ENCODE measurements at regions not wholly inside any gene's neighbourhood (a gene's known extent, or its start where the extent isn't known, plus 50 kb on each side); places are given as distances from the start of the nearest gene placed in this dataset.

GRCh38 chr20:60974022-60974421 lies 278.0 kb upstream of the CDH4 start:
- no peak for DNase-seq (ENCODE audit: low read depth, low spot score)

GRCh38 chr20:60974441-60974945 lies 277.6 kb upstream of the CDH4 start:
- DNase-seq (ENCODE audit: low read depth, low spot score) = no peak

DNA sequence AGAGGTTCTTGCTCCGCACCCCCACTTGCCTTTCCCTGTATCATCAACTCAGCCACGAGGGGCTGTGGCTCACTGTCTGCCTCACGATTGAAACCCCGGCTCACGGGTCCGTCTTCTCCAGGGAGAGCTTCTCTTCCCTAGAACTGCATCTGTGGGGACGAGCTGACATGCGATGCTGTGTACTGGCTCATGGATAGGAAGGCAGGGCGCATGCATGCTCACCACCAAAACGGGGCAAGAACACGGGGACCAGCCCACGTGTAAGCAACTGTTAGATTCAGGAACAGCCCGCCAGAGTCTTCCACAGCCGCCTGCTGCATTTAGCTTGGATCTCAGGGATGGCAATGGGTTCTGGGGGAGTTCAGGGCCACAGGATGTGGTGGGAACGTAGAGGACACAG lies 275.9 kb upstream of the CDH4 start:
- no peak for DNase-seq (ENCODE audit: low read depth, low spot score)

DNA sequence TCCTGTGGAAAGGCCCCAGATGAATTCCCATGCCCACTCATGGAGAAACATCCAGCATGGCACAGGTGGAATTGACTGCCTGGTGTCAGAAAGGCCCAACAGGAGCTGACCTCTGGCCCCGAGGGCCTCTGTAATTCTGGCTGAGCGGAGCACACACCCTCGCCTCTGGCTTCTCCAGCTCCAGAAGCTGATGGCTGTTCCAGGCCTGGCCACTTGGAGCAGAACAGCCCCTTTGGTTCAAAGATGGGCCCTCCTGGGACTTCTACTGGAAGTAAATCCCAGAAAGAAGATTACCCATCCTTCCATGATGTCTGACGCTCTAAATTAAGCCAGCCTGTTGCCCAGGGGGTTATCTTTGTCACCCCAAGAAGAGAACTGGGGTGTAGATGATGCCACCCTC lies 275.1 kb upstream of the CDH4 start:
- DNase-seq (ENCODE audit: low read depth, low spot score) = no peak

GRCh38 chr20:60977901-60978300 lies 274.2 kb upstream of the CDH4 start:
- DNase-seq (ENCODE audit: low read depth, low spot score) = no peak

DNA sequence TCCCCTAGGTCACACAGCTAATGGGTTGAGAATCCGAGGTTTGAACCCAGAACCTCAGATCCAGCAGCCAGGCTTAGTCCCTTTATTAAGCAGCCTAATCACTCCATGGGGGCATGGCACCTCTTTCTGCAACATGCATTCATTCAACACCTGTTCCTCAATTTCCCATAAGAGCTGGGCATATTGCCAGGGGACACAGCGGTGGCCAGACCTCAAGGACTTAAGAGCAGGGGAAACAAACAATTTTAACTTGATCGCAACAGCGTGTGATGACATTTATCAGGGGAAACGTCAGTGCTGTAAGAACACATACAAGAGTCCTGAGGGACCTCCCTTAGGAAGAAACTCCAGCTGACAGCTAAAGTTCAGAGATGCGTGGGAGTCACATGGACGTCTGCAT lies 267.4 kb upstream of the CDH4 start:
- DNase-seq (ENCODE audit: low read depth, low spot score) = no peak

- DNase-seq (ENCODE audit: low read depth, low spot score) = no peak
Observed at GRCh38 chr20:60986506-60987156, 265.4 kb upstream of the CDH4 start.

- no peak for DNase-seq (ENCODE audit: low read depth, low spot score)
Observed at GRCh38 chr20:60990061-60990460, 262.0 kb upstream of the CDH4 start.

- no peak for DNase-seq (ENCODE audit: low read depth, low spot score)
Observed at GRCh38 chr20:60990643-60991042, 261.4 kb upstream of the CDH4 start.

DNA sequence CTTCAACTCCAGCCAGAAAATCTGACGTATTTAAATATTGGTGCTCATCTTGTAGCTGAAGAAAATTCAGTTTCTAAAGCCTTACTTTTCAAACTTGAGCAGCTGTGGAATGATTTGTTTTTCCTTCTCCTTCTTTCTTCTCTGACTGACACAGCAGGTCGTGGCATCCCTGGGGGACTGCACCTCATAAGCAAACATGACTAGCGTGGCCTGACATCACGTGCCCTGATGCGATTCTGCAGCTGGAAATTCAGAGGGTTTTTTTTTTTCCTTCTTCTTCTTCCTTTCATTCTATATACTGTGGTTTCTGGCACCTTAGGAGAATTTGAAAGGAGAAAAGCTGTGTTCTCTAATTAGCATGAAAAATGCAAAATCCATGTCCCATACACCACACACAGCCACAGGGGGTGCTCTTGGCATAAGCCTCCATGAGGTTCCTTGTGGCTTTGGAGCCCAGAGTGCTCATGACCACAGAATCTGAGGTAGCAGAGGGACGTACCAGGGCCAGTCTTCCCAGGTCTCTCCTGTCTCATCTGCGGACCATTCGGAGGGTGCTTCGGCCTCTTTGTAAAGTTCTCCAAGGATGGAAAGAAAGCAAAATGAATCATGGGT lies 258.5 kb upstream of the CDH4 start:
- no peak for DNase-seq (ENCODE audit: low read depth, low spot score)

DNA sequence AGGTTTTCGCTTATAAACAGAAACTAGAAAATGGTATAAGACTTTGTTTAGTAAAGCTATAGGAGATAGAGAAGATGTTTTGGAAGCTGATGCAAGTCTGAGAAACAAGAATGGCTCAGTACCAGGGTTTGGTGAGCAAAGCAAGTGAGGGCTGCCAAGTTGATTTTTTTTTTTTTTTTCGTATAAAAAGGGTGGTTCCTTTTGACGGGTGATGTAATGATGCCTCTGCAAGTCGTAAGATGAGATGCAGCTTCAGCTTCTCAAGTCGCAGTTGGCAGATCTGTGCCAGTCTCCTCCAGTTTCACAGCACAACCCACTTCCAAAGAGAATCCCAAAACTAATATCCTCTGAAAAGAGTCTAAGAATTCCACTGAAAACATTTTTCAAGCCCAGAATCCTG lies 252.8 kb upstream of the CDH4 start:
- no peak for DNase-seq (ENCODE audit: low read depth, low spot score)

GRCh38 chr20:61002090-61002489 lies 250.0 kb upstream of the CDH4 start:
- DNase-seq (ENCODE audit: low read depth, low spot score) = no peak

DNA sequence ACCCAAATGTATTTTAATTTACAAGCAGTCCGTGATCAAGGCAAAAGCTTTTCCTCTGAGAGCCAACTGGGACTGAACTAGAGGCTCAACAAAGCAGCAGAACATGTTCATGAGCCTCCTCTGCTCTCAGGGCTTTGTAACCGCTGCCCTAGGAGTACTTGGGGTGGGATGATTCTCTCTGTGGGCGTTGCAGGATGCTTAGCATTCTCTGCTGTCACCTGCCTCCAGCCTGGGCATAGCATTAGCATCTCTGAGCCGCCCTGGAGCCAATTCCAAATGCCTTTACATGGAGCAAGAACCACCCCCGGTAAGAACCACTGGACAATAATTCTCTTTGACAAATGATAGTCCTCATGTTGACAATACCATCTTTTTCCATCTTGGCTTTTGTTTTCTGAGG lies 237.6 kb upstream of the CDH4 start:
- DNase-seq (ENCODE audit: low read depth, low spot score) = no peak

- DNase-seq (ENCODE audit: low read depth, low spot score) = no peak
Observed at GRCh38 chr20:61015602-61016001, 236.5 kb upstream of the CDH4 start.

DNA sequence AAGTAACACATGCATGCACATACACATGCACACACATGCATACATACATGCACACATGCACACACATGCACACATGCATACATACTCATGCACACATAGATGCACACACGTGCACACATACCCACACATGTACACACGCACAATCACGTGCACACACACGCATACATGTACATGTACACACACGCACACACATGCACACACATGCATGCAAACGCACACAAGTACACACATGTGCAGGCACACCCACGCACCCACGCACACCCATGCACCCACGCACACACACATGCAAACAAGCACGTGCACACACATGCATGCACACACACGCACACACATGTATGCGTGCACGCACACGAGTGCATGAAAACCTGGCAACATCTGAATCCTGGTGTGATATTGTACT lies 232.7 kb upstream of the CDH4 start:
- DNase-seq (ENCODE audit: low read depth, low spot score) = no peak

DNA sequence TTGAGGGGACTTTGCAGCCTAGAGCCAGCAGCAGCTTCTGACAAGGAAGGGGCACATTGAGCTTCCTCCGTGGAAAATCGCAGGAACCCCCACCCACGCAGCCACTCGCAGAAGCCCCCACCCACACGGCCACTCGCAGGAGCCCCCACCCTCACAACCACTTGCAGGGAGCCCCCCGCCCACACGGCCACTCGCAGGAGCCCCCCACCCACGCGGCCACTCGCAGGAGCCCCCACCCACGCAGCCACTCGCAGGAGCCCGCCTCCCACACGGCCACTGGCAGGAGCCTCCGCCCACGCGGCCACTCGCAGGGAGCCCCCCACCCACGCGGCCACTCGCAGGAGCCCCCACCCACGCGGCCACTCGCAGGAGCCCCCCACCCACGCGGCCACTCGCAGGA lies 228.4 kb upstream of the CDH4 start:
- no peak for DNase-seq (ENCODE audit: low read depth, low spot score)

DNA sequence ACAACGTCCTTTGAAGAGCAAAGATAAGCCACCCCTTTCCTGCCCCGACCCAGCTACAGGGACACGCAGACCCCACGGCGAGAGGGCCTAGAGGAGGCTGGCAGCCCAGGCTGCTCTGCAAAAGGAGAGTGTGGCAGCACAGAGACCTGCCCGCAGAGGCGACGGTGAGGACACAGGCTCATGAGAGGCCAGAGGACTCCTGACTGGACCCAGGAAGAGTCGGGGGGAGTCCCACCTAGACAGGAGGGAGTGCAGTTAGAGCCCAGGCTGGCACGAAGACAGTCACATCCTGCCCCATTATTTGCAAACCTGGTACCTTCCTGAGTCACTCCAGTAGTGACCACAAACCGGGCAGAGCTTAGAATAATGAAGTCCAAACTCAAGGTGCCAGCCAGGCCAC lies 227.7 kb upstream of the CDH4 start:
- no peak for DNase-seq (ENCODE audit: low read depth, low spot score)

DNA sequence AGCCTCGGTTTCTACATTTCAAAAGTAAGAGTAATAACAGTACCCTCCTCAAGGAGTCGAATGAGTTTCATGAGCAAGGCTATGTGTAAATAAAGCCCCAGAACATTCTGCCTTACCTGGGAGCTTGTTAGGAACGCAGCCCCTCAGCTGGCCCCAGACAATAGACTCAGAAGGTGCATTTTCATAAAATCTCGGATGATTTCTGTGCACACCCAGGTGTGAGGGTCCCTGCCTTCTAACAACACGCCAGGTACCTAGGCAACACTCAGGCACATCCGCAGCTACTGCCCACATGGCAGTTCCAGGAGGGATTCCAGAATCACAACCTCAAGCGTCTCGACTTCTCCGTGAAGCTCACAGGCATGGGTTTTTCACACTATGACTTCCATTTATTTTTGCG lies 226.5 kb upstream of the CDH4 start:
- no peak for DNase-seq (ENCODE audit: low read depth, low spot score)

GRCh38 chr20:61026173-61026572 lies 225.9 kb upstream of the CDH4 start:
- no peak for DNase-seq (ENCODE audit: low read depth, low spot score)

DNA sequence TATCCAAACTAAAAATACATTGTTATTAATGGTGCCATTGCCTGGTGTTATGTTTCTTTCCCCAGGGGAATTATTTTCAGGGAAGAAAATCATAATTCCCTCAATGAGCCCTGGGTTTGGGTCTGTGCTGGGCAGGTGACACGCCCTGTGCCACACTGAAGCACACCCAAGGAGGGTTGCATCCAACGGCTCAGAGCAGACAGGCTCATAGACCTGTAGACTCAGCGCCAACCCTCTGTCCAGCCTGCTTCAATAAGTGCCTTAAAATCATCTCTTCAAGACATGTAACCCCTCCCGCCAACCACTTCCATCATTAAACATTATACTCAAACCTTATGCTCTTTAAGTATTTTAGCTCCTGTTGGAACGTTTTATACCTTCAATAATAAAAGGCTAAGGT lies 225.3 kb upstream of the CDH4 start:
- DNase-seq (ENCODE audit: low read depth, low spot score) = no peak

- DNase-seq (ENCODE audit: low read depth, low spot score) = no peak
Observed at GRCh38 chr20:61027218-61027617, 224.8 kb upstream of the CDH4 start.

- no peak for DNase-seq (ENCODE audit: low read depth, low spot score)
Observed at GRCh38 chr20:61030130-61030529, 221.9 kb upstream of the CDH4 start.

GRCh38 chr20:61031101-61031830 lies 220.8 kb upstream of the CDH4 start:
- no peak for DNase-seq (ENCODE audit: low read depth, low spot score)
